Transverse colon (tissue), 4 donors: ENCODE measurements at regions not wholly inside any gene's neighbourhood (a gene's known extent, or its start where the extent isn't known, plus 50 kb on each side); places are given as distances from the start of the nearest gene placed in this dataset.

Source experiments
- DNase-seq: peaks from one replicate; pipeline ENCODE4 v3.0.0-alpha.2; 2019
- H3K27ac ChIP-seq, 4 donors: fragments of 200-600 bp; sonication (generic); 2 replicates each; pipeline ENCODE4 v1.5.1; 2016 to 2018; ENCODE audit warnings: inconsistent platforms in 4 of 4
- H3K27me3 ChIP-seq: fragments of 200-600 bp; sonication (generic); 2 replicates; pipeline ENCODE4 v1.5.1; 2017; ENCODE audit warnings: inconsistent platforms
- H3K36me3 ChIP-seq, 4 donors: fragments of 200-600 bp; sonication (generic); 2 replicates each; pipeline ENCODE4 v1.5.1; 2017 to 2019; ENCODE audit warnings: inconsistent platforms in 4 of 4
- H3K4me1 ChIP-seq, 4 donors: fragments of 200-600 bp; sonication (generic); 2 replicates each; pipeline ENCODE4 v1.5.1; 2017 to 2020; ENCODE audit warnings: inconsistent platforms in 4 of 4
- H3K4me3 ChIP-seq, 4 donors: fragments of 200-600 bp; sonication (generic); 1 replicate in 1 of 4; 2 replicates in 3 of 4; pipeline versions ENCODE4 v1.5.1 to v1.6.1; 2017 to 2019; ENCODE audit warnings: inconsistent platforms in 4 of 4
- H3K9me3 ChIP-seq, 2 donors: fragments of 200-600 bp; sonication (generic); 2 replicates each; pipeline ENCODE4 v1.5.1; 2017 to 2019; ENCODE audit warnings: inconsistent platforms in 2 of 2
- EP300 ChIP-seq: sonication (generic); formaldehyde crosslinking; IDR thresholded peaks from one replicate; pipeline ENCODE4 v1.6.1; 2017; ENCODE audit warnings: antibody characterized with exemption, low read depth
- POLR2A ChIP-seq: fragments of 450-650 bp; IDR thresholded peaks from one replicate; pipeline ENCODE4 v1.6.1; 2016; ENCODE audit warnings: antibody characterized with exemption, mild to moderate bottlenecking, moderate library complexity
- POLR2AphosphoS5 ChIP-seq, 3 donors: sonication (generic); formaldehyde crosslinking; IDR thresholded peaks; one replicate each; pipeline ENCODE4 v1.6.1; 2016; ENCODE audit warnings: antibody characterized with exemption in 3 of 3
- WGBS, 2 donors: methylation state at CpG; one replicate each; pipeline ENCODE4 v1.1.5; 2018; ENCODE audit warnings: low coverage in 1 of 2; 5-methylcytosine and 5-hydroxymethylcytosine counted together
- in situ Hi-C, 4 donors: fragments of 200-750 bp; cut with MboI; loops; one replicate each; pipeline versions ENCODE4 v1.15.0 to v1.15.1; 2017; ENCODE audit warnings: low sequenced_read_pairs in 3 of 4, low pct_ligation_motif_present in 1 of 4, low pct_unique_long_range_greater_than_20kb in 1 of 4
- intact Hi-C: fragments of 100-400 bp; cut with DNase I; formaldehyde crosslinking; loops from one replicate; pipeline ENCODE4 v1.15.1; 2023; ENCODE audit warnings: low total_unique reads
- TF ChIP-seq, protein P1 (sequence below), 5 experiments: fragments of 200-600 bp in 3 of 5; fragments of 450-650 bp in 2 of 5; sonication (generic) in 3 of 5; IDR thresholded peaks; 1 replicate in 2 of 5; 2 replicates in 3 of 5; pipeline ENCODE4 v1.5.1; 2016 to 2017; ENCODE audit warnings: antibody characterized with exemption in 5 of 5, inconsistent platforms in 3 of 5, mild to moderate bottlenecking in 2 of 5, moderate library complexity in 1 of 5

DNA sequence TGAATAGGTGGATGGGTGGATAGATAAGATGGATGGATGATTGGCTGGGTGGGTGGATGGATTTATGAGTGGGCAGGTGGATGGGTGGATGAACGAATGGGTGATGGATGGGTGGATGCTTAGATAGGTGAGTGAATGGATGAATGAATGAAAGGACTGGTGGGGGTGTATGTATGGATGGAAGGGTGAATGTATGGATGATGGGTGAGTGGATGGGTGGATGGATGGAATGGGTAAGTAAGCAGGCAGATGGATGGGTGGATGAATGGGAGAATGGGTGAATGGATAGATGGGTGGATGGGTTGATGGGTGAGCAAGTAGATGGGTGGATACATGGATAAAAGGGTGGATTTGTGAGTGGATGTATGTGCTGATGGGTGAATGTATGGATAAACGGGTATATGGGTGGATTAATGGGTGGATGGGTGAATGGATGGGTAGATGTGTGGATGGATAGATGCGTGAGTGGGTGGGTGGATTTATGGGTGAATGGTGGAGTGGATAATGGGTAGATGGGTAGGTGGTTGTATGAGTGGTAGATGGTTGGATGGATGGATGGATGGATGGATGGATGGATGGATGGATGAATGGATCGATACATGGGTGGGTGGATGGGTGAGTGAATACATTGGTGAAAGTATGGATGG is 682.6 kb downstream of the HS3ST4 start:
- Histone ChIP-seq H3K4me1 (no peaks in the 10 kb centered on the region), H3K9me3 (no peaks in the 10 kb centered on the region), H3K36me3 (no peaks in the 10 kb centered on the region), H3K27ac (no peak overlapping the region), H3K4me3 (no peak overlapping the region), H3K27me3 (no peaks in the 10 kb centered on the region)
- intact Hi-C loops, result no loop called here
- DNase-seq, result no peak
- WGBS, 2 donors, result 67 to 72% methylated on average over 4 of the region's 4 CpGs
- in situ Hi-C loops, result no loop called here
- TF ChIP-seq POLR2AphosphoS5 (IDR thresholded peaks at IDR 0.05) (no peak), EP300 (no peak), POLR2A (no peak)
- TF ChIP-seq, protein P1, sequence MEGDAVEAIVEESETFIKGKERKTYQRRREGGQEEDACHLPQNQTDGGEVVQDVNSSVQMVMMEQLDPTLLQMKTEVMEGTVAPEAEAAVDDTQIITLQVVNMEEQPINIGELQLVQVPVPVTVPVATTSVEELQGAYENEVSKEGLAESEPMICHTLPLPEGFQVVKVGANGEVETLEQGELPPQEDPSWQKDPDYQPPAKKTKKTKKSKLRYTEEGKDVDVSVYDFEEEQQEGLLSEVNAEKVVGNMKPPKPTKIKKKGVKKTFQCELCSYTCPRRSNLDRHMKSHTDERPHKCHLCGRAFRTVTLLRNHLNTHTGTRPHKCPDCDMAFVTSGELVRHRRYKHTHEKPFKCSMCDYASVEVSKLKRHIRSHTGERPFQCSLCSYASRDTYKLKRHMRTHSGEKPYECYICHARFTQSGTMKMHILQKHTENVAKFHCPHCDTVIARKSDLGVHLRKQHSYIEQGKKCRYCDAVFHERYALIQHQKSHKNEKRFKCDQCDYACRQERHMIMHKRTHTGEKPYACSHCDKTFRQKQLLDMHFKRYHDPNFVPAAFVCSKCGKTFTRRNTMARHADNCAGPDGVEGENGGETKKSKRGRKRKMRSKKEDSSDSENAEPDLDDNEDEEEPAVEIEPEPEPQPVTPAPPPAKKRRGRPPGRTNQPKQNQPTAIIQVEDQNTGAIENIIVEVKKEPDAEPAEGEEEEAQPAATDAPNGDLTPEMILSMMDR (IDR thresholded peaks at IDR 0.05), result no peak

DNA sequence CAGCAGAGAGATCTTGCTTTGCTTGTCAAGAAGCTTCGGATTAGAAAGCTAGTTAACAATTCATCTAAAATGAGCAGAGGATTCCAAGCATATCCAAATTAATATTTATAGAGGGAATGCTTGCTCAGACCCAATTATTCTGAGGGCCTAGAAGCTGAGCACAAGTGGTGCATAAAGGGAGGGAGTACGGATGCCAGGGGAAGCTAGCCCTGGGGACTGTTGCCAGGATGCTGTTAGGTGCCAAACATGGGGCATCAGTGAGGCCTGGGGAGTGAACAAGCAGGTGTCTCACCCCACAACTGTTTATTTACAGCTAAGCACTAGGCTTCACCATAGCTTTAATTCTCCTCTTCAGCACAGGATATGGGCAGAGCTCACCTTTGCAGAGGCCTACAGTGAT is 684.1 kb upstream of the C16orf82 start:
- no peak for DNase-seq
- Histone ChIP-seq H3K4me3 (no peak overlapping the region), H3K9me3 (no peaks in the 10 kb centered on the region), H3K27ac (no peak overlapping the region), H3K4me1 (no peaks in the 10 kb centered on the region), H3K27me3 (no peaks in the 10 kb centered on the region), H3K36me3 (no peaks in the 10 kb centered on the region)
- 50% methylated on average over 1 to 2 of the region's 2 CpGs for WGBS, 2 donors
- no peak for TF ChIP-seq EP300
- TF ChIP-seq, protein P1 (IDR thresholded peaks at IDR 0.05), result no peak
- no peak for TF ChIP-seq POLR2A
- TF ChIP-seq POLR2AphosphoS5 (IDR thresholded peaks at IDR 0.05), result no peak
- intact Hi-C loops (no loop called here), in situ Hi-C loops (loop anchor here in 1 of 4 donors (25.0 kb wide), 1 partner anchor 95 kb away; no protein-coding TSS in a partner anchor)

DNA sequence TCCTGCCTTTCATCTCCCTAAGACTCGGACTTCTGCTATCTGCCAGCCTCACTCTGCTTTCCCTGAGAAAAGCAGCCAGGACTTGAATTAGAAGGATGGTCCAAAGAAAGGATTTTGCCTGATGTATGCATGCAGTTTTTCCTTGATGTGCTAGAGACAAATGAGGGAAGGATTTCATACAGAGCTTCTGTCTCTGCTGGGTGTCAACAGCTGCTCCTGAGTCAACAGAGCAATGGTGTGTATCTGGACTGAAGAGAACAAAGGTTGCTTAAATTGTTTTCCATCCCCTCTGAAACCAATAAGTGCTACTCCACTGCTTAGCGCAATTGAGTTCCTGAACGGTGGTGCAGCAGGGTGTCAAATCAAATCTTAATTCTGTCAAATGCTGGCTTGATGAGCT is 680.6 kb upstream of the C16orf82 start:
- H3K27ac ChIP-seq, result no peak overlapping the region
- in situ Hi-C loops (loop anchor here in 1 of 4 donors (25.0 kb wide), 1 partner anchor 99 kb away; no protein-coding TSS in a partner anchor), intact Hi-C loops (no loop called here)
- no peak overlapping the region for H3K4me3 ChIP-seq
- no peaks in the 10 kb centered on the region for H3K4me1 ChIP-seq
- TF ChIP-seq POLR2A, result no peak
- TF ChIP-seq POLR2AphosphoS5 (IDR thresholded peaks at IDR 0.05), result no peak
- TF ChIP-seq, protein P1 (IDR thresholded peaks at IDR 0.05), result no peak
- no peak for TF ChIP-seq EP300
- no peaks in the 10 kb centered on the region for H3K9me3 ChIP-seq
- H3K27me3 ChIP-seq, result no peaks in the 10 kb centered on the region
- no peak for DNase-seq
- H3K36me3 ChIP-seq, result no peaks in the 10 kb centered on the region
- WGBS, 2 donors, result 39% methylated on average over 3 of the region's 3 CpGs; no CpG with 5 or more reads in 1 of the 2 donors

DNA sequence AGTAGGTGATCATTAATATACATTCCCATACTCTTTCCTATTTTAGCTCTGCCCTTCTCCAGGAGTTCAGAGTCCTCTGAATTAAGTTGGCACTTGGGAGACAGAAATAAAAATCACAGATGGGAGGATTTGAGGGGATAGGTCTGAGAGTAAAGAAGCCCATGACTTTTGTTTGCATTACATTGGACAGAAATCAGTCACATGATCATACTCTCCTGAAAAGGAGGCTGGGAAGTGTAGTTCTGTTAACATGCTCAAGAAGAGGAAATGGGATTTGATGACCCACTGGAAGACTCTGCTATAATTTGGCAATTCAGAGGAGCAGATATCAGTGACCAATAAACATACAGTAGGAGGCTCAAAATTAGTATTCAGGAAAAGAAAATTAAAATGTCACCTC is 674.9 kb upstream of the C16orf82 start:
- in situ Hi-C loops (loop anchor here in 1 of 4 donors (25.0 kb wide), 1 partner anchor 105 kb away; no protein-coding TSS in a partner anchor), intact Hi-C loops (no loop called here)
- no peak overlapping the region for H3K27ac ChIP-seq
- no peaks in the 10 kb centered on the region for H3K4me1 ChIP-seq
- H3K4me3 ChIP-seq, result no peak overlapping the region
- DNase-seq, result no peak
- no peak for TF ChIP-seq POLR2AphosphoS5 (IDR thresholded peaks at IDR 0.05)
- no peak for TF ChIP-seq EP300
- TF ChIP-seq, protein P1 (IDR thresholded peaks at IDR 0.05), result no peak
- no peak for TF ChIP-seq POLR2A
- no peaks in the 10 kb centered on the region for H3K36me3 ChIP-seq
- H3K9me3 ChIP-seq, result no peaks in the 10 kb centered on the region
- no peaks in the 10 kb centered on the region for H3K27me3 ChIP-seq
